ENCODE measurements at regions not wholly inside any gene's neighbourhood (a gene's known extent, or its start where the extent isn't known, plus 50 kb on each side); places are given as distances from the start of the nearest gene placed in this dataset.
"Not testable (repeated sequence)": the region's sequence is repeated elsewhere in the genome, so short reads cannot be mapped to it uniquely, and the experiment has no call there.

DNA sequence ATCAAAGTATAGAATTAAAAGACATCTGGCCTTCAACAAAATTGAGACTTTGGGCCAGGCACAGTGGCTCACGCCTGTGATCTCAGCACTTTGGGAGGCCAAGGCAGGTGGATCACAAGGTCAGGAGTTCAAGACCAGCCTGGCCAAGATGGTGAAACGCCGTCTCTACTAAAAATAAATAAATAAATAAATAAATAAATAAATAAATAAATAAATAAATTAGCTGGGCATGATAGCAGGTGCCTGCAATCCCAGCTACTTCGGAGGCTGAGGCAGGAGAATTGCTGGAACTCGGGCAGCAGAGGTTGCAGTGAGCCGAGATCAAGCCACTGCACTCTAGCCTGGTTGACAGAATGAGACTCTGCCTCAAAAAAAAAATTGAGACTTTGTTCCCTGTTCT is 225.7 kb downstream of the CENPC start:
- TF ChIP-seq, protein P1, sequence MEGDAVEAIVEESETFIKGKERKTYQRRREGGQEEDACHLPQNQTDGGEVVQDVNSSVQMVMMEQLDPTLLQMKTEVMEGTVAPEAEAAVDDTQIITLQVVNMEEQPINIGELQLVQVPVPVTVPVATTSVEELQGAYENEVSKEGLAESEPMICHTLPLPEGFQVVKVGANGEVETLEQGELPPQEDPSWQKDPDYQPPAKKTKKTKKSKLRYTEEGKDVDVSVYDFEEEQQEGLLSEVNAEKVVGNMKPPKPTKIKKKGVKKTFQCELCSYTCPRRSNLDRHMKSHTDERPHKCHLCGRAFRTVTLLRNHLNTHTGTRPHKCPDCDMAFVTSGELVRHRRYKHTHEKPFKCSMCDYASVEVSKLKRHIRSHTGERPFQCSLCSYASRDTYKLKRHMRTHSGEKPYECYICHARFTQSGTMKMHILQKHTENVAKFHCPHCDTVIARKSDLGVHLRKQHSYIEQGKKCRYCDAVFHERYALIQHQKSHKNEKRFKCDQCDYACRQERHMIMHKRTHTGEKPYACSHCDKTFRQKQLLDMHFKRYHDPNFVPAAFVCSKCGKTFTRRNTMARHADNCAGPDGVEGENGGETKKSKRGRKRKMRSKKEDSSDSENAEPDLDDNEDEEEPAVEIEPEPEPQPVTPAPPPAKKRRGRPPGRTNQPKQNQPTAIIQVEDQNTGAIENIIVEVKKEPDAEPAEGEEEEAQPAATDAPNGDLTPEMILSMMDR (conservative IDR thresholded peaks at IDR 0.05; ENCODE audit: low read length), result not testable (repeated sequence)
- TF ChIP-seq EZH2phosphoT487 (IDR thresholded peaks at IDR 0.05; ENCODE audit: borderline replicate concordance, low read depth, low read length), result not testable (repeated sequence)

Measured in OCI-LY7 (cell line).